ENCODE measurements at regions not wholly inside any gene's neighbourhood (a gene's known extent, or its start where the extent isn't known, plus 50 kb on each side); places are given as distances from the start of the nearest gene placed in this dataset.

- no peak overlapping the region for H3K4me3 ChIP-seq (ENCODE audit: low read depth, low read length)
- no peak for DNase-seq (ENCODE audit: low read depth)
- no peak for TF ChIP-seq CTCF (IDR thresholded peaks at IDR 0.05; ENCODE audit: control insufficient read depth, extremely low read depth, insufficient read depth)
Observed at GRCh38 chr9:84586662-84587061, 82.9 kb upstream of the NTRK2 start.

GRCh38 chr9:84587153-84587552 is 82.4 kb upstream of the NTRK2 start:
- DNase-seq (ENCODE audit: low read depth), result no peak
- H3K4me3 ChIP-seq (ENCODE audit: low read depth, low read length), result no peak overlapping the region

GRCh38 chr9:84589542-84589941 is 80.0 kb upstream of the NTRK2 start:
- DNase-seq (ENCODE audit: low read depth), result no peak
- no peak for TF ChIP-seq CTCF (IDR thresholded peaks at IDR 0.05; ENCODE audit: control insufficient read depth, extremely low read depth, insufficient read depth)

More at GRCh38 chr9:84587153-84587552, 82.4 kb upstream of the NTRK2 start:
- TF ChIP-seq CTCF (IDR thresholded peaks at IDR 0.05; ENCODE audit: control insufficient read depth, extremely low read depth, insufficient read depth), result no peak

GRCh38 chr9:84590706-84591105 is 78.8 kb upstream of the NTRK2 start:
- DNase-seq (ENCODE audit: low read depth), result no peak
- H3K4me3 ChIP-seq (ENCODE audit: low read depth, low read length), result no peak overlapping the region
- TF ChIP-seq CTCF (IDR thresholded peaks at IDR 0.05; ENCODE audit: control insufficient read depth, extremely low read depth, insufficient read depth), result no peak

More at GRCh38 chr9:84589542-84589941, 80.0 kb upstream of the NTRK2 start:
- H3K4me3 ChIP-seq (ENCODE audit: low read depth, low read length), result no peak overlapping the region

- TF ChIP-seq CTCF (IDR thresholded peaks at IDR 0.05; ENCODE audit: control insufficient read depth, extremely low read depth, insufficient read depth), result no peak
- no peak overlapping the region for H3K4me3 ChIP-seq (ENCODE audit: low read depth, low read length)
- DNase-seq (ENCODE audit: low read depth), result no peak
Observed at GRCh38 chr9:84592918-84593317, 76.6 kb upstream of the NTRK2 start.

- TF ChIP-seq CTCF (IDR thresholded peaks at IDR 0.05; ENCODE audit: control insufficient read depth, extremely low read depth, insufficient read depth), result no peak
- DNase-seq (ENCODE audit: low read depth), result no peak
- H3K4me3 ChIP-seq (ENCODE audit: low read depth, low read length), result no peak overlapping the region
Observed at GRCh38 chr9:84593352-84593751, 76.2 kb upstream of the NTRK2 start.

GRCh38 chr9:84597131-84597530 is 72.4 kb upstream of the NTRK2 start:
- H3K4me3 ChIP-seq (ENCODE audit: low read depth, low read length), result no peak overlapping the region
- DNase-seq (ENCODE audit: low read depth), result no peak
- TF ChIP-seq CTCF (IDR thresholded peaks at IDR 0.05; ENCODE audit: control insufficient read depth, extremely low read depth, insufficient read depth), result no peak
